Mammary epithelial cell (primary cell): ENCODE measurements at regions not wholly inside any gene's neighbourhood (a gene's known extent, or its start where the extent isn't known, plus 50 kb on each side); places are given as distances from the start of the nearest gene placed in this dataset.
"Not testable (repeated sequence)": the region's sequence is repeated elsewhere in the genome, so short reads cannot be mapped to it uniquely, and the experiment has no call there.

Experiments used
- CTCF ChIP-seq, 2 donors: IDR thresholded peaks in 1 of 2; conservative IDR thresholded peaks in 1 of 2; 2 replicates each; pipeline ENCODE4 v1.5.1; 2011 to 2012; ENCODE audit warnings: inconsistent platforms in 2 of 2, low read length in 2 of 2, mild to moderate bottlenecking in 2 of 2, control low read depth in 1 of 2, low read depth in 1 of 2; ENCODE audit not compliant: insufficient read depth in 1 of 2; ENCODE audit errors: extremely low read depth in 1 of 2
- EZH2 ChIP-seq: IDR thresholded peaks from 2 replicates; pipeline ENCODE4 v1.6.1; 2012; ENCODE audit warnings: low read length, inconsistent platforms, borderline replicate concordance

GRCh38 chr6:178929-179328, 113.4 kb upstream of the DUSP22 start:
- not testable (repeated sequence) for TF ChIP-seq EZH2; CTCF (conservative IDR thresholded peaks at IDR 0.05 in 1 of 2, IDR thresholded peaks at IDR 0.05 in 1 of 2; ENCODE audit: extremely low read depth in 1 of 2, insufficient read depth in 1 of 2, low read depth in 1 of 2, low read length in 2 of 2)
